ENCODE measurements at regions not wholly inside any gene's neighbourhood (a gene's known extent, or its start where the extent isn't known, plus 50 kb on each side); places are given as distances from the start of the nearest gene placed in this dataset.

GRCh38 chr4:52408471-52408870, 250.6 kb downstream of the USP46 start:
- Histone ChIP-seq H2AFZ (ENCODE audit: low read depth, low read length) (no peak overlapping the region), H3K9ac (ENCODE audit: insufficient read depth in 1 of 2, low read depth in 2 of 2, low read length in 2 of 2) (no peak overlapping the region), H3K27me3 (ENCODE audit: control insufficient read depth in 2 of 2, insufficient read depth in 2 of 2, low read length in 2 of 2) (no peaks in the 10 kb centered on the region), H3K4me3 (no peak overlapping the region), H3K27ac (ENCODE audit: extremely low read depth, low read depth, low read length) (no peak overlapping the region), H3K4me1 (replicated peaks in 1 of 2; ENCODE audit: control insufficient read depth in 2 of 2, insufficient read depth in 2 of 2, low read length in 2 of 2) (no peaks in the 10 kb centered on the region), H3K9me1 (ENCODE audit: control insufficient read depth, insufficient read depth, low read length) (no peaks in the 10 kb centered on the region), H4K20me1 (replicated peaks; ENCODE audit: control insufficient read depth, insufficient read depth, low read length) (no peaks in the 10 kb centered on the region), H3K79me2 (ENCODE audit: control insufficient read depth, insufficient read depth, low read length) (no peaks in the 10 kb centered on the region), H3K9me3 (replicated peaks; ENCODE audit: control insufficient read depth, insufficient read depth, low read depth, low read length) (no peaks in the 10 kb centered on the region; the same call in 1 of the 2 replicates), H3K36me3 (ENCODE audit: control insufficient read depth, insufficient read depth, low read length) (no peaks in the 10 kb centered on the region), H3K4me2 (ENCODE audit: insufficient read depth, low read length) (no peak overlapping the region)
- BruUV-seq (replicated peaks), result no TSS peak
- intact Hi-C loops (cut with micrococcal nuclease) (no loop called here), in situ Hi-C loops (cut with MboI) (no loop called here)
- ATAC-seq (no peak), FAIRE-seq (no peak), DNase-seq (ENCODE audit: extremely low read depth in 1 of 4, low spot score in 3 of 4) (no peak)
- POLR2A ChIA-PET, result no interaction called here
- 0% methylated on average over 6 of the region's 6 CpGs for WGBS (ENCODE audit: insufficient coverage, low coverage, missing lambda C conversion rate)
- CTCF ChIA-PET (ENCODE audit: low intra/inter-chr PET ratio), result no interaction called here
- TF ChIP-seq CBFB (CRISPR knock-in tag; IDR thresholded peaks at IDR 0.05), result no peak
- no peak for TF ChIP-seq TCFL5 (CRISPR knock-in tag; conservative IDR thresholded peaks at IDR 0.05)
- TF ChIP-seq BCOR (IDR thresholded peaks at IDR 0.05), result no peak
- TF ChIP-seq ZNF740 (CRISPR knock-in tag; IDR thresholded peaks at IDR 0.05), result no peak
- no peak for TF ChIP-seq ZNF740 (tag; IDR thresholded peaks at IDR 0.05)
- TF ChIP-seq TAF1 (IDR thresholded peaks at IDR 0.05; ENCODE audit: control insufficient read depth, extremely low read depth, insufficient read depth, low read length, severe bottlenecking), result no peak
- TF ChIP-seq MXD1 (CRISPR knock-in tag; IDR thresholded peaks at IDR 0.05; ENCODE audit: borderline replicate concordance, poor library complexity, severe bottlenecking), result no peak
- TF ChIP-seq ZNF830 (CRISPR knock-in tag; IDR thresholded peaks at IDR 0.05), result no peak
- no peak for TF ChIP-seq CLOCK (CRISPR knock-in tag; IDR thresholded peaks at IDR 0.05; ENCODE audit: borderline replicate concordance)
- TF ChIP-seq RAD51 (IDR thresholded peaks at IDR 0.05; ENCODE audit: borderline replicate concordance, low read depth), result no peak
- TF ChIP-seq ZNF398 (CRISPR knock-in tag; IDR thresholded peaks at IDR 0.05), result no peak
- no peak for TF ChIP-seq KDM2B (CRISPR knock-in tag; IDR thresholded peaks at IDR 0.05)
- no peak for TF ChIP-seq SIX5 (IDR thresholded peaks at IDR 0.05; ENCODE audit: borderline replicate concordance in 1 of 2, insufficient read depth in 1 of 2, low read depth in 1 of 2, low read length in 2 of 2)
- TF ChIP-seq NONO (IDR thresholded peaks at IDR 0.05; ENCODE audit: low read depth in 2 of 2, low read length in 1 of 2), result no peak
- no peak for TF ChIP-seq TEAD1 (CRISPR knock-in tag; IDR thresholded peaks at IDR 0.05)
- no peak for TF ChIP-seq SMARCA4 (IDR thresholded peaks at IDR 0.05)
- TF ChIP-seq ZNF584 (CRISPR knock-in tag; IDR thresholded peaks at IDR 0.05; ENCODE audit: low read depth), result no peak
- TF ChIP-seq NRF1 (conservative IDR thresholded peaks at IDR 0.05 in 1 of 2, IDR thresholded peaks at IDR 0.05 in 1 of 2), result no peak
